Transverse colon (tissue), 4 donors: ENCODE measurements at regions not wholly inside any gene's neighbourhood (a gene's known extent, or its start where the extent isn't known, plus 50 kb on each side); places are given as distances from the start of the nearest gene placed in this dataset.

Experiments used
- CTCF ChIP-seq, 5 experiments: fragments of 200-600 bp in 3 of 5; fragments of 450-650 bp in 2 of 5; sonication (generic) in 3 of 5; IDR thresholded peaks; 1 replicate in 2 of 5; 2 replicates in 3 of 5; pipeline ENCODE4 v1.5.1; 2016 to 2017; ENCODE audit warnings: antibody characterized with exemption in 5 of 5, inconsistent platforms in 3 of 5, mild to moderate bottlenecking in 2 of 5, moderate library complexity in 1 of 5
- EP300 ChIP-seq: sonication (generic); formaldehyde crosslinking; IDR thresholded peaks from one replicate; pipeline ENCODE4 v1.6.1; 2017; ENCODE audit warnings: antibody characterized with exemption, low read depth
- POLR2A ChIP-seq: fragments of 450-650 bp; IDR thresholded peaks from one replicate; pipeline ENCODE4 v1.6.1; 2016; ENCODE audit warnings: antibody characterized with exemption, mild to moderate bottlenecking, moderate library complexity
- POLR2AphosphoS5 ChIP-seq, 3 donors: sonication (generic); formaldehyde crosslinking; IDR thresholded peaks; one replicate each; pipeline ENCODE4 v1.6.1; 2016; ENCODE audit warnings: antibody characterized with exemption in 3 of 3

- no peak for TF ChIP-seq CTCF (IDR thresholded peaks at IDR 0.05)
- TF ChIP-seq POLR2AphosphoS5 (IDR thresholded peaks at IDR 0.05): no peak
- TF ChIP-seq POLR2A: no peak
- TF ChIP-seq EP300: no peak
Measured at GRCh38 chr11:23113887-23114216, 253.6 kb upstream of the CCDC179 start.
